HK-2 (cell line): ENCODE measurements at regions not wholly inside any gene's neighbourhood (a gene's known extent, or its start where the extent isn't known, plus 50 kb on each side); places are given as distances from the start of the nearest gene placed in this dataset.
A peak's percentile ranks its signal among the peaks of the same experiment; 100 is the strongest.

Source experiments
- DNase-seq: peaks from one replicate; pipeline ENCODE4 v3.0.0-alpha.2; 2018; ENCODE audit not compliant: unreplicated experiment

- DNase-seq, result no peak
Measured at GRCh38 chr11:110928391-110928790, 216.2 kb upstream of the ARHGAP20 start.

- DNase-seq, result no peak
Measured at GRCh38 chr11:110921742-110922521, 209.7 kb upstream of the ARHGAP20 start.

- DNase-seq, result no peak
Measured at GRCh38 chr11:110919241-110919922, 207.1 kb upstream of the ARHGAP20 start.

GRCh38 chr11:110918351-110918750, 206.1 kb upstream of the ARHGAP20 start:
- no peak for DNase-seq

- DNase-seq, result no peak
Measured at GRCh38 chr11:110912437-110912836, 200.2 kb upstream of the ARHGAP20 start.

- no peak for DNase-seq
Measured at GRCh38 chr11:110910384-110910783, 198.1 kb upstream of the ARHGAP20 start.

- DNase-seq, result no peak
Measured at GRCh38 chr11:110909336-110909735, 197.1 kb upstream of the ARHGAP20 start.

- peak; percentile 31 for DNase-seq
Measured at GRCh38 chr11:110908401-110909105, 196.3 kb upstream of the ARHGAP20 start.

GRCh38 chr11:110907629-110908028, 195.4 kb upstream of the ARHGAP20 start:
- DNase-seq, result peak; percentile 35

- DNase-seq, result peak; percentile 10
Measured at GRCh38 chr11:110903830-110904229, 191.6 kb upstream of the ARHGAP20 start.

- DNase-seq, result no peak
Measured at GRCh38 chr11:110903378-110903777, 191.1 kb upstream of the ARHGAP20 start.

- DNase-seq, result no peak
Measured at GRCh38 chr11:110901441-110901840, 189.2 kb upstream of the ARHGAP20 start.

GRCh38 chr11:110900426-110900825, 188.2 kb upstream of the ARHGAP20 start:
- DNase-seq, result no peak

GRCh38 chr11:110897035-110897434, 184.8 kb upstream of the ARHGAP20 start:
- no peak for DNase-seq

- DNase-seq, result no peak
Measured at GRCh38 chr11:110896358-110896757, 184.1 kb upstream of the ARHGAP20 start.

GRCh38 chr11:110894224-110894623, 182.0 kb upstream of the ARHGAP20 start:
- DNase-seq, result no peak

GRCh38 chr11:110892741-110893285, 180.6 kb upstream of the ARHGAP20 start:
- DNase-seq, result no peak

- DNase-seq, result no peak
Measured at GRCh38 chr11:110891411-110891810, 179.2 kb upstream of the ARHGAP20 start.

- no peak for DNase-seq
Measured at GRCh38 chr11:110890995-110891394, 178.8 kb upstream of the ARHGAP20 start.

- DNase-seq, result no peak
Measured at GRCh38 chr11:110886288-110886970, 174.2 kb upstream of the ARHGAP20 start.

- DNase-seq, result no peak
Measured at GRCh38 chr11:110883256-110883655, 171.0 kb upstream of the ARHGAP20 start.

- DNase-seq, result no peak
Measured at GRCh38 chr11:110878513-110878912, 166.3 kb upstream of the ARHGAP20 start.
